Right kidney (tissue), 1 donor: ENCODE measurements at regions not wholly inside any gene's neighbourhood (a gene's known extent, or its start where the extent isn't known, plus 50 kb on each side); places are given as distances from the start of the nearest gene placed in this dataset.
A peak's percentile ranks its signal among the peaks of the same experiment; 100 is the strongest.

Experiments
- DNase-seq: peaks from one replicate; pipeline ENCODE4 v3.0.0-alpha.2; 2016

- no peak for DNase-seq
Observed at GRCh38 chr18:23342506-23342905, 110.6 kb upstream of the RIOK3 start.

GRCh38 chr18:23350188-23350587 lies 102.9 kb upstream of the RIOK3 start:
- no peak for DNase-seq

- no peak for DNase-seq
Observed at GRCh38 chr18:23351521-23351920, 101.6 kb upstream of the RIOK3 start.

- no peak for DNase-seq
Observed at GRCh38 chr18:23352042-23352441, 101.0 kb upstream of the RIOK3 start.

GRCh38 chr18:23353459-23353858 lies 99.6 kb upstream of the RIOK3 start:
- no peak for DNase-seq

GRCh38 chr18:23354625-23355024 lies 98.5 kb upstream of the RIOK3 start:
- no peak for DNase-seq

GRCh38 chr18:23355206-23355605 lies 97.9 kb upstream of the RIOK3 start:
- no peak for DNase-seq

GRCh38 chr18:23356424-23356823 lies 96.7 kb upstream of the RIOK3 start:
- DNase-seq = no peak

- DNase-seq = peak; percentile 29
Observed at GRCh38 chr18:23356915-23357601, 96.0 kb upstream of the RIOK3 start.

GRCh38 chr18:23357996-23358594 lies 95.0 kb upstream of the RIOK3 start:
- DNase-seq = peak; percentile 21

- no peak for DNase-seq
Observed at GRCh38 chr18:23359421-23359820, 93.7 kb upstream of the RIOK3 start.

GRCh38 chr18:23363865-23364570 lies 89.1 kb upstream of the RIOK3 start:
- no peak for DNase-seq

GRCh38 chr18:23365602-23366001 lies 87.5 kb upstream of the RIOK3 start:
- no peak for DNase-seq

GRCh38 chr18:23369266-23369665 lies 83.8 kb upstream of the RIOK3 start:
- DNase-seq = no peak

- no peak for DNase-seq
Observed at GRCh38 chr18:23373570-23373969, 79.5 kb upstream of the RIOK3 start.

- no peak for DNase-seq
Observed at GRCh38 chr18:23377669-23378301, 75.3 kb upstream of the RIOK3 start.

GRCh38 chr18:23378302-23378686 lies 74.8 kb upstream of the RIOK3 start:
- no peak for DNase-seq

GRCh38 chr18:23380001-23380550 lies 73.0 kb upstream of the RIOK3 start:
- DNase-seq = no peak

- no peak for DNase-seq
Observed at GRCh38 chr18:23380817-23381216, 72.3 kb upstream of the RIOK3 start.

GRCh38 chr18:23383494-23383893 lies 69.6 kb upstream of the RIOK3 start:
- no peak for DNase-seq

- DNase-seq = no peak
Observed at GRCh38 chr18:23384778-23385736, 68.0 kb upstream of the RIOK3 start.

GRCh38 chr18:23386317-23386716 lies 66.8 kb upstream of the RIOK3 start:
- no peak for DNase-seq
